ENCODE measurements at regions not wholly inside any gene's neighbourhood (a gene's known extent, or its start where the extent isn't known, plus 50 kb on each side); places are given as distances from the start of the nearest gene placed in this dataset.

DNA sequence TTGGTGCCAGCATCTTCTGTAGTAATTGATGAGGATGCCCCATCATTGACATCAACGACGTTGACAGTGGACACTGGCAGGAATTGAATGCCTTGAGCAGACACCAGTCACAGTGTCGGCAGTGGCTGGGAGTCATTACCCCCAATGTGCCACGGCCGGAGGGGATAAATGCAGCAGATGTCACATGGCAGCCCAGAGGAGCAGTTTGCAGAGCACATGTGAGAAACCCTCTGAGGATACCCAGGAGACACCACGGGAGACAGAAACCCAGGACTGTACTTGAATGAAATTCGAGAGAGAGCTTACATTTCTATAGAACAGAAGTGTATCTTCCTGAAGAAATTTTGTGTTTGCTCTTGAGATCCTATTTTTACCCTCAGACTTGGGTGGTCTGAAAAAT is 409.1 kb upstream of the TNP1 start:
- no peak overlapping the region for H2AFZ ChIP-seq (ENCODE audit: low read length)
- H3K9ac ChIP-seq (ENCODE audit: low read length) = no peak overlapping the region
- no peaks in the 10 kb centered on the region for H3K79me2 ChIP-seq (ENCODE audit: low read length)
- H3K4me1 ChIP-seq (ENCODE audit: low read length) = no peaks in the 10 kb centered on the region
- H3K27ac ChIP-seq (ENCODE audit: low read length) = no peak overlapping the region
- peaks cover 8% of the 10 kb centered on the region; the same call in 1 of the 2 replicates for H3K9me3 ChIP-seq (ENCODE audit: low read length)
- H3K27me3 ChIP-seq (ENCODE audit: low read length) = peaks cover 6% of the 10 kb centered on the region; the same call in 1 of the 2 replicates
- no peak overlapping the region for H3K4me3 ChIP-seq (ENCODE audit: low read length)
- no peak overlapping the region for H3K4me2 ChIP-seq (ENCODE audit: low read depth, low read length, poor library complexity, severe bottlenecking)
- H3K9me2 ChIP-seq (replicated peaks; ENCODE audit: insufficient read depth, low read length) = no peaks in the 10 kb centered on the region
- no peak for DNase-seq
- no peaks in the 10 kb centered on the region for H3K36me3 ChIP-seq (ENCODE audit: insufficient read depth, low read length)
- no peaks in the 10 kb centered on the region for H4K20me1 ChIP-seq (ENCODE audit: insufficient read depth, low read depth, low read length)

DNA sequence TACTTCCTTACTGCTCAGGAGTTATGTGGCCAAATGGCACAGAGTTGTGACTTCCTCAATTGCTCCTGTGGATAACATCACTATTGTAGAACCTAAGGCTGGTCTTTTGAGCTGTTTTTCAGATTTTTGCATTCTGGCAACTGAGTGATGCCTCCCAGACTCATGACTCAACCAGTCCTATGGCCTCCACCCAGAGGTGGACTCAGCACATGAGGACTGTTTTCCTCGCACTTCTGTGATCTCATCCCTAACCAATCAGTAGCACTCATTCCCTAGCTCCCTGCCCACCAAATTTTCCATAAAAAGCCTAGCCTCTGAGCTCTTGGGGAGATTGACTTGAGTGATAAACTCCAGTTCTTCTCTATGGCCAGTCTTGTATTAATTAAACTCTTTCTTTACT is 407.9 kb upstream of the TNP1 start:
- no peaks in the 10 kb centered on the region for H3K4me1 ChIP-seq (ENCODE audit: low read length)
- H2AFZ ChIP-seq (ENCODE audit: low read length) = no peak overlapping the region
- H3K9ac ChIP-seq (ENCODE audit: low read length) = no peak overlapping the region
- H3K9me3 ChIP-seq (ENCODE audit: low read length) = peaks cover 8% of the 10 kb centered on the region; the same call in 1 of the 2 replicates
- no peaks in the 10 kb centered on the region for H3K9me2 ChIP-seq (replicated peaks; ENCODE audit: insufficient read depth, low read length)
- peaks cover 6% of the 10 kb centered on the region; the same call in 1 of the 2 replicates for H3K27me3 ChIP-seq (ENCODE audit: low read length)
- H3K27ac ChIP-seq (ENCODE audit: low read length) = no peak overlapping the region
- no peak overlapping the region for H3K4me3 ChIP-seq (ENCODE audit: low read length)
- H3K4me2 ChIP-seq (ENCODE audit: low read depth, low read length, poor library complexity, severe bottlenecking) = no peak overlapping the region
- no peaks in the 10 kb centered on the region for H3K79me2 ChIP-seq (ENCODE audit: low read length)
- DNase-seq = no peak
- no peaks in the 10 kb centered on the region for H3K36me3 ChIP-seq (ENCODE audit: insufficient read depth, low read length)
- H4K20me1 ChIP-seq (ENCODE audit: insufficient read depth, low read depth, low read length) = no peaks in the 10 kb centered on the region

DNA sequence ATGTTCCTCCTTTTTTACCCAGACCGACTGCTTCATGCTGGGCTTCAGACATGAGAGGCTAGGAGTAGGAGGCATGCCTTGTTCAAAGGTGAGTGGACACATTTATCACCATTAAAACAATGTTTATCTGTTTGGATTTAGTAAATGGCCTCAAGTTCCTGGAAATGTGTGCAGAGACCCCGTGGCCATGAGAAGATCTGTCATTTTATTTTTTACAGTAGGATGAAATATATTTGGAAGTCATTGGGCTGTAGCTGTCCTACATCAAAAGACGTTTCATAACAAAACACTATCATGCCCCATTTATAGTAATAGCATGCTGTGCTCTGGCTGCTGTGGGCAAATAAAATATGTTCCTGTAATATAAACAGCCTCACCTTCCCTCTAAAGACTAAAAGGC is 403.9 kb upstream of the TNP1 start:
- H3K9me3 ChIP-seq (ENCODE audit: low read length) = peaks cover 8% of the 10 kb centered on the region; the same call in 1 of the 2 replicates
- peaks cover 9% of the 10 kb centered on the region; the same call in 1 of the 2 replicates for H3K27me3 ChIP-seq (ENCODE audit: low read length)
- H4K20me1 ChIP-seq (ENCODE audit: insufficient read depth, low read depth, low read length) = no peaks in the 10 kb centered on the region
- no peaks in the 10 kb centered on the region for H3K79me2 ChIP-seq (ENCODE audit: low read length)
- no peak overlapping the region for H3K4me2 ChIP-seq (ENCODE audit: low read depth, low read length, poor library complexity, severe bottlenecking)
- no peak overlapping the region for H3K27ac ChIP-seq (ENCODE audit: low read length)
- H3K9me2 ChIP-seq (replicated peaks; ENCODE audit: insufficient read depth, low read length) = no peaks in the 10 kb centered on the region
- H3K4me1 ChIP-seq (ENCODE audit: low read length) = no peaks in the 10 kb centered on the region
- H2AFZ ChIP-seq (ENCODE audit: low read length) = no peak overlapping the region
- no peak overlapping the region for H3K9ac ChIP-seq (ENCODE audit: low read length)
- H3K4me3 ChIP-seq (ENCODE audit: low read length) = no peak overlapping the region
- no peak for DNase-seq
- no peaks in the 10 kb centered on the region for H3K36me3 ChIP-seq (ENCODE audit: insufficient read depth, low read length)

DNA sequence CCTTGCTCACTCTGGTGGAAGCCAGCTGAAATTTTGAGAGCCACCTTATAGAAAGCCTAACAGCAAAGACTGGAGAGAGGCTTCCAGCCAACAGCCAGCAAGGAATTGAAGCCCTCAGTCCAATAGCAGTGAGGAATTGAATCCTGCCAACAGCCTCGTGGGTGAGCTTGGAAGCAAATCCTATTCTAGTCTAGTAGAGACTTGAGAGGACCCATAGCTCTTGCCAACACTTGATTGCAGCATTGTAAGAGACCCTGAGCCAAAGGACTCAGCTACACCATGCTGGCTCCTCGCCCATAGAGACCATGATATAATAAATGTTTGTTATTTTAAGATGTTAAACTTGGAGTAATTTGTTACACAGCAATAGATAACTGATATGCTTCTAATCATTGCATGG is 403.0 kb upstream of the TNP1 start:
- H3K9ac ChIP-seq (ENCODE audit: low read length) = no peak overlapping the region
- no peaks in the 10 kb centered on the region for H3K79me2 ChIP-seq (ENCODE audit: low read length)
- H3K27me3 ChIP-seq (ENCODE audit: low read length) = peaks cover 9% of the 10 kb centered on the region; the same call in 1 of the 2 replicates
- no peak overlapping the region for H3K4me3 ChIP-seq (ENCODE audit: low read length)
- no peak overlapping the region for H3K27ac ChIP-seq (ENCODE audit: low read length)
- no peak overlapping the region for H2AFZ ChIP-seq (ENCODE audit: low read length)
- H3K9me2 ChIP-seq (replicated peaks; ENCODE audit: insufficient read depth, low read length) = no peaks in the 10 kb centered on the region
- no peaks in the 10 kb centered on the region for H3K36me3 ChIP-seq (ENCODE audit: insufficient read depth, low read length)
- no peaks in the 10 kb centered on the region for H4K20me1 ChIP-seq (ENCODE audit: insufficient read depth, low read depth, low read length)
- H3K4me2 ChIP-seq (ENCODE audit: low read depth, low read length, poor library complexity, severe bottlenecking) = no peak overlapping the region
- no peak for DNase-seq
- no peaks in the 10 kb centered on the region for H3K4me1 ChIP-seq (ENCODE audit: low read length)
- peaks cover 7% of the 10 kb centered on the region; the same call in 1 of the 2 replicates for H3K9me3 ChIP-seq (ENCODE audit: low read length)

DNA sequence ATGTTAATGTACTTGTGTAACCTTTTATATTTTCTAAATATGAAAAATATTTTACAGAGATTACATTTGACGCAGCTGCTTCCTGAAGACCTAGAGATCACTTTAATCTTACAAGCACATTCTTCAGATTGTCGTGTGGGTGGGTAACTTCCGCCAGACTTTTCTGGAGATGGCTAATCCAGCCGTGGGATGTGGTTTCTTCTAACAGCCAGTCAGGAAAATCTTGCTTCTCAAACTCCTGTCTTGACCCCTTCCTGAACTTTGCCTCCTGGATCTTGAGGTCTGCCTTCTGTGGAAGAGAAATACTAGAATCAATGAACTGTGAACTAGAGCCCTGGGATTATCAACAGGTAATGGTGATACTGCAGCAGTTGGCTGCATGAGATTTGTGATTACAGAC is 401.6 kb upstream of the TNP1 start:
- H3K27ac ChIP-seq (ENCODE audit: low read length) = no peak overlapping the region
- H2AFZ ChIP-seq (ENCODE audit: low read length) = no peak overlapping the region
- H3K4me3 ChIP-seq (ENCODE audit: low read length) = no peak overlapping the region
- H3K9me2 ChIP-seq (replicated peaks; ENCODE audit: insufficient read depth, low read length) = no peaks in the 10 kb centered on the region
- no peaks in the 10 kb centered on the region for H3K9me3 ChIP-seq (ENCODE audit: low read length)
- DNase-seq = no peak
- no peaks in the 10 kb centered on the region for H4K20me1 ChIP-seq (ENCODE audit: insufficient read depth, low read depth, low read length)
- 0 out of 2 replicates have a peak, but pooled peaks cover 2% of the 10 kb centered on the region for H3K27me3 ChIP-seq (ENCODE audit: low read length)
- no peak overlapping the region for H3K4me2 ChIP-seq (ENCODE audit: low read depth, low read length, poor library complexity, severe bottlenecking)
- no peaks in the 10 kb centered on the region for H3K4me1 ChIP-seq (ENCODE audit: low read length)
- no peaks in the 10 kb centered on the region for H3K36me3 ChIP-seq (ENCODE audit: insufficient read depth, low read length)
- no peak overlapping the region for H3K9ac ChIP-seq (ENCODE audit: low read length)
- no peaks in the 10 kb centered on the region for H3K79me2 ChIP-seq (ENCODE audit: low read length)

DNA sequence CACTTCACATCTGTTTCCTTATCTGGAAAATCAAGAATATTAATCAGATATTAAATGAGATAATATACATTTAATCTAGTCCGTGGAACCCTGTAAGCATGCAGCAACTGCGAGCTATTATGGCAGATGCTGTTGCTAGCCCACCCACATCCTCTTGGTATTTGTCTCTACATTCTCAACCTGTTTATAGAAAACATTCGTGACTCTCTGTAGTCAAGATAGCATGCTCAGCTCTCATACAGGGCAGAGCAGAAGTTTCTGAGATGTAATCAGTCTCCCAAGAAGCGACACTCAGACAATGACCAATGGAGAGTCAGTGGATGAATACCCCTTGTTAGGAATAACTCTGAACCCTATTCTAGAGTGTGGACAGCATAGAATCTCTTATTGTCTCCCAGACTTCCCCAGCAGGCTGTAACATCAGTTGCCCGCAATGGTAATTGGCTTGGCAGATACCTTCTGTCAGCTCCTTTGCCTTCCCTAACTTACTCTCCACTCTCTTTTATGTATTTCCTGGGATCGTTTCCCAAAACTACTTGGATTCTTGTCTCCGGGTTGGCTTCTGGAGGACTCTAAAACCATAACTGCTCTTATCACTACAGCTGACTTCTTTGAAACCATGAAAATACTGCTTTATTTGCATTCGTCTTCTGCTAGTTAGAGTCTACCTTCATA is 400.7 kb upstream of the TNP1 start:
- Histone ChIP-seq H3K79me2 (ENCODE audit: low read length) (no peaks in the 10 kb centered on the region), H3K27me3 (ENCODE audit: low read length) (0 out of 2 replicates have a peak, but pooled peaks cover 2% of the 10 kb centered on the region), H3K9me3 (ENCODE audit: low read length) (no peaks in the 10 kb centered on the region), H4K20me1 (ENCODE audit: insufficient read depth, low read depth, low read length) (no peaks in the 10 kb centered on the region), H3K4me3 (ENCODE audit: low read length) (no peak overlapping the region), H2AFZ (ENCODE audit: low read length) (no peak overlapping the region), H3K36me3 (ENCODE audit: insufficient read depth, low read length) (no peaks in the 10 kb centered on the region), H3K4me2 (ENCODE audit: low read depth, low read length, poor library complexity, severe bottlenecking) (no peak overlapping the region), H3K9ac (ENCODE audit: low read length) (no peak overlapping the region), H3K27ac (ENCODE audit: low read length) (no peak overlapping the region), H3K9me2 (replicated peaks; ENCODE audit: insufficient read depth, low read length) (no peaks in the 10 kb centered on the region), H3K4me1 (ENCODE audit: low read length) (no peaks in the 10 kb centered on the region)
- DNase-seq = no peak

DNA sequence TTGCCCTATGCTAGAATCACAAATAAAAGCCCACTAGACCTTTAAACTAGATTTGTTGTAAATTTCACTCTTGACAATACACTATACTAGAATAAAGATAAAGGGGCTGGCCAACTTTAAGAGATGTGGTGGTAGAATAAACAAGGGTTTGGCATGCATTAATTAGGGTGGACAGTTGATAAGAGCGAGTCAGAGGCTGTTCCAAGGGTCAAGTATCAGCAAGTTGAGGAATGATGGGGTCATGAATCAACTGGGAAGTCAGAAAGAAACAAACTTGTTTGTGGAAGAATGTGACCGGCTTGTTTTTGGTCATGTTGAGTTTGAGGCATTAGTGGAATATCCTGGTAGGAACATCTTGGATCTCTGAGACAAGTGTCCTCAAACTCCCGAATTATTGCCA is 398.3 kb upstream of the TNP1 start:
- H3K79me2 ChIP-seq (ENCODE audit: low read length) = no peaks in the 10 kb centered on the region
- no peaks in the 10 kb centered on the region for H3K9me3 ChIP-seq (ENCODE audit: low read length)
- no peak overlapping the region for H3K9ac ChIP-seq (ENCODE audit: low read length)
- H3K27me3 ChIP-seq (ENCODE audit: low read length) = 0 out of 2 replicates have a peak, but pooled peaks cover 2% of the 10 kb centered on the region
- H3K36me3 ChIP-seq (ENCODE audit: insufficient read depth, low read length) = no peaks in the 10 kb centered on the region
- H3K9me2 ChIP-seq (replicated peaks; ENCODE audit: insufficient read depth, low read length) = no peaks in the 10 kb centered on the region
- no peak for DNase-seq
- no peak overlapping the region for H2AFZ ChIP-seq (ENCODE audit: low read length)
- H3K27ac ChIP-seq (ENCODE audit: low read length) = no peak overlapping the region
- no peaks in the 10 kb centered on the region for H4K20me1 ChIP-seq (ENCODE audit: insufficient read depth, low read depth, low read length)
- H3K4me2 ChIP-seq (ENCODE audit: low read depth, low read length, poor library complexity, severe bottlenecking) = no peak overlapping the region
- no peak overlapping the region for H3K4me3 ChIP-seq (ENCODE audit: low read length)
- no peaks in the 10 kb centered on the region for H3K4me1 ChIP-seq (ENCODE audit: low read length)

DNA sequence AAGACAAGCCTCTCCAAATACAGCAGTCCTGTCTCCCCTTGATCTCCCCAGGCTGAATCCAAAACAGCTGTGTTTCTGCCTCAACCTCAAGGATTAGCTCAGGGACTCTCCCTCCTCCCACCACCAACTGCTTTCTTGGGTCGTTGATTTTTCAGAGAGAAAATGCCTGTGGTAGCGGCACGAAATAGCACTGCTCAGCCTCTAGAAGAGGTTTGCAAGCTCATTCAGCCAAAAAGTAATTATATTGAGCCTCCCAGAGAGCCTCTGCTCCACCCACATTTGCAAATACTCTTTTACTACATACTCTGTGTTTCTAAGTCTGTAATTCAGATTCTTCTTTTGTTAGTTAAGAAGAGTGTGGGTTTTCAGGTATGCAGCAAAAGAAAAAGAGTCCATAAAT is 396.4 kb upstream of the TNP1 start:
- Histone ChIP-seq H3K9me3 (ENCODE audit: low read length) (no peaks in the 10 kb centered on the region), H3K79me2 (ENCODE audit: low read length) (no peaks in the 10 kb centered on the region), H3K27me3 (ENCODE audit: low read length) (no peaks in the 10 kb centered on the region), H3K4me3 (ENCODE audit: low read length) (no peak overlapping the region), H3K4me2 (ENCODE audit: low read depth, low read length, poor library complexity, severe bottlenecking) (no peak overlapping the region), H3K27ac (ENCODE audit: low read length) (no peak overlapping the region), H3K9ac (ENCODE audit: low read length) (no peak overlapping the region), H2AFZ (ENCODE audit: low read length) (no peak overlapping the region), H3K9me2 (replicated peaks; ENCODE audit: insufficient read depth, low read length) (no peaks in the 10 kb centered on the region), H4K20me1 (ENCODE audit: insufficient read depth, low read depth, low read length) (no peaks in the 10 kb centered on the region), H3K36me3 (ENCODE audit: insufficient read depth, low read length) (no peaks in the 10 kb centered on the region), H3K4me1 (ENCODE audit: low read length) (no peaks in the 10 kb centered on the region)
- no peak for DNase-seq
